ENCODE measurements at regions not wholly inside any gene's neighbourhood (a gene's known extent, or its start where the extent isn't known, plus 50 kb on each side); places are given as distances from the start of the nearest gene placed in this dataset.

DNA sequence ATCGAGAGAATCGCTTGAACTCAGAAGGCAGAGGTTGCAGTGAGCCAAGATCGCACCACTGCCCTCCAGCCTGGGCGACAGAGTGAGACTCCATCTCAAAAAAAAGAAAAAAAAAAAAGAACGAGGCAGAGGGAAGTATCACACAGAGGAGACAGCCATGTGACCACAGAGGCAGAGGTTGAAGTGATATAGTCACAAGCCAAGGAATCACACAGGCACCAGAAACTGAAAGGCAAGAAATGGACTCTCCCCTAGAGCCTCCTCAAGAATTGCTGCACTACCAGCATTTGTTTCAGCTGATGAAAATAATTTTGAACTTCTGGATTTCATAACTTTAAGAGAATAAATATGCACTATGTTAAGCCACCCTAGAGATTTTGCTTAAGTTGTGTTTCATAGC, 459.6 kb downstream of the PTPRC start (continued):
- TF ChIP-seq SNAI2 (CRISPR knock-in tag; IDR thresholded peaks at IDR 0.05) (no peak), OSR1 (CRISPR knock-in tag; IDR thresholded peaks at IDR 0.05) (no peak), GLIS3 (CRISPR knock-in tag; IDR thresholded peaks at IDR 0.05) (no peak), TCF4 (CRISPR knock-in tag; IDR thresholded peaks at IDR 0.05; ENCODE audit: borderline replicate concordance) (no peak), ZNF70 (CRISPR knock-in tag; IDR thresholded peaks at IDR 0.05) (no peak)
- TF ChIP-seq, protein P1, sequence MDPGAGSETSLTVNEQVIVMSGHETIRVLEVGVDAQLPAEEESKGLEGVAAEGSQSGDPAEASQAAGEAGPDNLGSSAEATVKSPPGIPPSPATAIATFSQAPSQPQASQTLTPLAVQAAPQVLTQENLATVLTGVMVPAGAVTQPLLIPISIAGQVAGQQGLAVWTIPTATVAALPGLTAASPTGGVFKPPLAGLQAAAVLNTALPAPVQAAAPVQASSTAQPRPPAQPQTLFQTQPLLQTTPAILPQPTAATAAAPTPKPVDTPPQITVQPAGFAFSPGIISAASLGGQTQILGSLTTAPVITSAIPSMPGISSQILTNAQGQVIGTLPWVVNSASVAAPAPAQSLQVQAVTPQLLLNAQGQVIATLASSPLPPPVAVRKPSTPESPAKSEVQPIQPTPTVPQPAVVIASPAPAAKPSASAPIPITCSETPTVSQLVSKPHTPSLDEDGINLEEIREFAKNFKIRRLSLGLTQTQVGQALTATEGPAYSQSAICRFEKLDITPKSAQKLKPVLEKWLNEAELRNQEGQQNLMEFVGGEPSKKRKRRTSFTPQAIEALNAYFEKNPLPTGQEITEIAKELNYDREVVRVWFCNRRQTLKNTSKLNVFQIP (CRISPR knock-in tag; IDR thresholded peaks at IDR 0.05; ENCODE audit: borderline replicate concordance, low read depth) = no peak

GRCh38 chr1:199101139-199101538, 462.3 kb downstream of the PTPRC start:
- TF ChIP-seq RARB (CRISPR knock-in tag; IDR thresholded peaks at IDR 0.05) (no peak), BACH2 (CRISPR knock-in tag; IDR thresholded peaks at IDR 0.05; ENCODE audit: borderline replicate concordance) (no peak), SNAI2 (CRISPR knock-in tag; IDR thresholded peaks at IDR 0.05) (no peak), ESRRG (CRISPR knock-in tag; IDR thresholded peaks at IDR 0.05) (no peak), CSDC2 (CRISPR knock-in tag; IDR thresholded peaks at IDR 0.05) (no peak), ZNF8 (CRISPR knock-in tag; IDR thresholded peaks at IDR 0.05) (no peak), CREB5 (CRISPR knock-in tag; IDR thresholded peaks at IDR 0.05; ENCODE audit: low read depth) (no peak), GLIS3 (CRISPR knock-in tag; IDR thresholded peaks at IDR 0.05) (no peak), ZFP3 (CRISPR knock-in tag; IDR thresholded peaks at IDR 0.05) (no peak), ISL1 (CRISPR knock-in tag; IDR thresholded peaks at IDR 0.05) (no peak), ZNF70 (CRISPR knock-in tag; IDR thresholded peaks at IDR 0.05) (no peak), TCF4 (CRISPR knock-in tag; IDR thresholded peaks at IDR 0.05; ENCODE audit: borderline replicate concordance) (no peak), TOX (CRISPR knock-in tag; IDR thresholded peaks at IDR 0.05; ENCODE audit: borderline replicate concordance) (no peak)
- TF ChIP-seq, protein P2, sequence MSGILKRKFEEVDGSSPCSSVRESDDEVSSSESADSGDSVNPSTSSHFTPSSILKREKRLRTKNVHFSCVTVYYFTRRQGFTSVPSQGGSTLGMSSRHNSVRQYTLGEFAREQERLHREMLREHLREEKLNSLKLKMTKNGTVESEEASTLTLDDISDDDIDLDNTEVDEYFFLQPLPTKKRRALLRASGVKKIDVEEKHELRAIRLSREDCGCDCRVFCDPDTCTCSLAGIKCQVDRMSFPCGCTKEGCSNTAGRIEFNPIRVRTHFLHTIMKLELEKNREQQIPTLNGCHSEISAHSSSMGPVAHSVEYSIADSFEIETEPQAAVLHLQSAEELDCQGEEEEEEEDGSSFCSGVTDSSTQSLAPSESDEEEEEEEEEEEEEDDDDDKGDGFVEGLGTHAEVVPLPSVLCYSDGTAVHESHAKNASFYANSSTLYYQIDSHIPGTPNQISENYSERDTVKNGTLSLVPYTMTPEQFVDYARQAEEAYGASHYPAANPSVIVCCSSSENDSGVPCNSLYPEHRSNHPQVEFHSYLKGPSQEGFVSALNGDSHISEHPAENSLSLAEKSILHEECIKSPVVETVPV (CRISPR knock-in tag; IDR thresholded peaks at IDR 0.05) = no peak
- TF ChIP-seq, protein P3, sequence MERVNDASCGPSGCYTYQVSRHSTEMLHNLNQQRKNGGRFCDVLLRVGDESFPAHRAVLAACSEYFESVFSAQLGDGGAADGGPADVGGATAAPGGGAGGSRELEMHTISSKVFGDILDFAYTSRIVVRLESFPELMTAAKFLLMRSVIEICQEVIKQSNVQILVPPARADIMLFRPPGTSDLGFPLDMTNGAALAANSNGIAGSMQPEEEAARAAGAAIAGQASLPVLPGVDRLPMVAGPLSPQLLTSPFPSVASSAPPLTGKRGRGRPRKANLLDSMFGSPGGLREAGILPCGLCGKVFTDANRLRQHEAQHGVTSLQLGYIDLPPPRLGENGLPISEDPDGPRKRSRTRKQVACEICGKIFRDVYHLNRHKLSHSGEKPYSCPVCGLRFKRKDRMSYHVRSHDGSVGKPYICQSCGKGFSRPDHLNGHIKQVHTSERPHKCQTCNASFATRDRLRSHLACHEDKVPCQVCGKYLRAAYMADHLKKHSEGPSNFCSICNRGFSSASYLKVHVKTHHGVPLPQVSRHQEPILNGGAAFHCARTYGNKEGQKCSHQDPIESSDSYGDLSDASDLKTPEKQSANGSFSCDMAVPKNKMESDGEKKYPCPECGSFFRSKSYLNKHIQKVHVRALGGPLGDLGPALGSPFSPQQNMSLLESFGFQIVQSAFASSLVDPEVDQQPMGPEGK (CRISPR knock-in tag; IDR thresholded peaks at IDR 0.05; ENCODE audit: borderline replicate concordance) = no peak
- TF ChIP-seq, protein P4, sequence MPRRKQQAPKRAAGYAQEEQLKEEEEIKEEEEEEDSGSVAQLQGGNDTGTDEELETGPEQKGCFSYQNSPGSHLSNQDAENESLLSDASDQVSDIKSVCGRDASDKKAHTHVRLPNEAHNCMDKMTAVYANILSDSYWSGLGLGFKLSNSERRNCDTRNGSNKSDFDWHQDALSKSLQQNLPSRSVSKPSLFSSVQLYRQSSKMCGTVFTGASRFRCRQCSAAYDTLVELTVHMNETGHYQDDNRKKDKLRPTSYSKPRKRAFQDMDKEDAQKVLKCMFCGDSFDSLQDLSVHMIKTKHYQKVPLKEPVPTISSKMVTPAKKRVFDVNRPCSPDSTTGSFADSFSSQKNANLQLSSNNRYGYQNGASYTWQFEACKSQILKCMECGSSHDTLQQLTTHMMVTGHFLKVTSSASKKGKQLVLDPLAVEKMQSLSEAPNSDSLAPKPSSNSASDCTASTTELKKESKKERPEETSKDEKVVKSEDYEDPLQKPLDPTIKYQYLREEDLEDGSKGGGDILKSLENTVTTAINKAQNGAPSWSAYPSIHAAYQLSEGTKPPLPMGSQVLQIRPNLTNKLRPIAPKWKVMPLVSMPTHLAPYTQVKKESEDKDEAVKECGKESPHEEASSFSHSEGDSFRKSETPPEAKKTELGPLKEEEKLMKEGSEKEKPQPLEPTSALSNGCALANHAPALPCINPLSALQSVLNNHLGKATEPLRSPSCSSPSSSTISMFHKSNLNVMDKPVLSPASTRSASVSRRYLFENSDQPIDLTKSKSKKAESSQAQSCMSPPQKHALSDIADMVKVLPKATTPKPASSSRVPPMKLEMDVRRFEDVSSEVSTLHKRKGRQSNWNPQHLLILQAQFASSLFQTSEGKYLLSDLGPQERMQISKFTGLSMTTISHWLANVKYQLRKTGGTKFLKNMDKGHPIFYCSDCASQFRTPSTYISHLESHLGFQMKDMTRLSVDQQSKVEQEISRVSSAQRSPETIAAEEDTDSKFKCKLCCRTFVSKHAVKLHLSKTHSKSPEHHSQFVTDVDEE (CRISPR knock-in tag; IDR thresholded peaks at IDR 0.05) = no peak
- no peak for ATAC-seq

GRCh38 chr1:199101635-199102034, 462.8 kb downstream of the PTPRC start:
- ATAC-seq = no peak
- TF ChIP-seq SNAI2 (CRISPR knock-in tag; IDR thresholded peaks at IDR 0.05) (no peak), PPARA (CRISPR knock-in tag; IDR thresholded peaks at IDR 0.05; ENCODE audit: borderline replicate concordance) (no peak), ESRRG (CRISPR knock-in tag; IDR thresholded peaks at IDR 0.05) (no peak), ZFP30 (CRISPR knock-in tag; IDR thresholded peaks at IDR 0.05) (no peak), RARB (CRISPR knock-in tag; IDR thresholded peaks at IDR 0.05) (no peak), TCF4 (CRISPR knock-in tag; IDR thresholded peaks at IDR 0.05; ENCODE audit: borderline replicate concordance) (no peak), OSR1 (CRISPR knock-in tag; IDR thresholded peaks at IDR 0.05) (no peak), GLIS3 (CRISPR knock-in tag; IDR thresholded peaks at IDR 0.05) (no peak)
- TF ChIP-seq, protein P1 (CRISPR knock-in tag; IDR thresholded peaks at IDR 0.05; ENCODE audit: borderline replicate concordance, low read depth) = no peak
- TF ChIP-seq, protein P4 (CRISPR knock-in tag; IDR thresholded peaks at IDR 0.05) = no peak
- TF ChIP-seq, protein P3 (CRISPR knock-in tag; IDR thresholded peaks at IDR 0.05; ENCODE audit: borderline replicate concordance) = no peak
